SK-N-SH treated with all-trans-retinoic acid at 6 μM for 48 hours (cell line): ENCODE measurements at regions not wholly inside any gene's neighbourhood (a gene's known extent, or its start where the extent isn't known, plus 50 kb on each side); places are given as distances from the start of the nearest gene placed in this dataset.

ENCODE experiments used
- ATAC-seq: fragments of 200-7000 bp; cut with Tn5 transposase; 3 replicates; pipeline ENCODE4 v1.9.1; 2020; ENCODE audit warnings: mild to moderate bottlenecking, moderate library complexity
- ARNTL ChIP-seq: fragments of 450-650 bp; formaldehyde crosslinking; IDR thresholded peaks from 2 replicates; pipeline ENCODE4 v1.5.0; 2020; ENCODE audit warnings: low read depth, mild to moderate bottlenecking, moderate library complexity, borderline replicate concordance
- BACH2 ChIP-seq: fragments of 250-450 bp; sonication (Bioruptor Pico); IDR thresholded peaks from 2 replicates; pipeline ENCODE4 v1.9.0; 2021; ENCODE audit warnings: mild to moderate bottlenecking, borderline replicate concordance
- CREB5 ChIP-seq: fragments of 250-450 bp; sonication (Bioruptor Pico); IDR thresholded peaks from 2 replicates; pipeline ENCODE4 v1.5.1; 2020; ENCODE audit warnings: low read depth, mild to moderate bottlenecking, moderate library complexity
- CSDC2 ChIP-seq: fragments of 250-450 bp; sonication (Bioruptor Pico); IDR thresholded peaks from 2 replicates; pipeline ENCODE4 v1.5.0; 2020; ENCODE audit warnings: mild to moderate bottlenecking, moderate library complexity
- CSRNP3 ChIP-seq: fragments of 250-450 bp; sonication (Bioruptor Pico); IDR thresholded peaks from 2 replicates; pipeline ENCODE4 v1.5.1; 2021; ENCODE audit warnings: mild to moderate bottlenecking, moderate library complexity
- ESRRG ChIP-seq: fragments of 250-450 bp; sonication (Bioruptor Pico); IDR thresholded peaks from 2 replicates; pipeline ENCODE4 v1.6.1; 2021; ENCODE audit warnings: mild to moderate bottlenecking
- GLIS3 ChIP-seq: fragments of 250-450 bp; sonication (Bioruptor Pico); IDR thresholded peaks from 2 replicates; pipeline ENCODE4 v1.5.0; 2020; ENCODE audit warnings: mild to moderate bottlenecking, moderate library complexity
- ISL1 ChIP-seq: fragments of 250-450 bp; sonication (Bioruptor Pico); IDR thresholded peaks from 2 replicates; pipeline ENCODE4 v2.1.2; 2022; ENCODE audit warnings: mild to moderate bottlenecking, moderate library complexity
- OSR1 ChIP-seq: fragments of 250-450 bp; sonication (Bioruptor Pico); IDR thresholded peaks from 2 replicates; pipeline ENCODE4 v1.8.0; 2022; ENCODE audit warnings: moderate library complexity, mild to moderate bottlenecking, inconsistent platforms
- PATZ1 ChIP-seq: fragments of 250-450 bp; sonication (Bioruptor Pico); IDR thresholded peaks from 2 replicates; pipeline ENCODE4 v1.8.0; 2020; ENCODE audit warnings: mild to moderate bottlenecking, moderate library complexity, borderline replicate concordance
- POU6F1 ChIP-seq: fragments of 250-450 bp; sonication (Bioruptor Pico); IDR thresholded peaks from 2 replicates; pipeline ENCODE4 v1.8.0; 2021; ENCODE audit warnings: low read depth, mild to moderate bottlenecking, moderate library complexity, borderline replicate concordance
- RARB ChIP-seq: fragments of 250-450 bp; sonication (Bioruptor Pico); IDR thresholded peaks from 2 replicates; pipeline ENCODE4 v1.8.0; 2021; ENCODE audit warnings: mild to moderate bottlenecking, moderate library complexity
- TCF4 ChIP-seq: fragments of 250-450 bp; sonication (Bioruptor Pico); IDR thresholded peaks from 2 replicates; pipeline ENCODE4 v1.8.0; 2021; ENCODE audit warnings: mild to moderate bottlenecking, moderate library complexity, borderline replicate concordance
- TOX ChIP-seq: fragments of 250-450 bp; sonication (Bioruptor Pico); IDR thresholded peaks from 2 replicates; pipeline ENCODE4 v1.8.0; 2021; ENCODE audit warnings: mild to moderate bottlenecking, moderate library complexity, borderline replicate concordance
- TSHZ2 ChIP-seq: fragments of 250-450 bp; sonication (Bioruptor Pico); IDR thresholded peaks from 2 replicates; pipeline ENCODE4 v1.5.0; 2020; ENCODE audit warnings: mild to moderate bottlenecking, moderate library complexity
- ZC3H10 ChIP-seq: fragments of 250-450 bp; sonication (Bioruptor Pico); IDR thresholded peaks from 2 replicates; pipeline ENCODE4 v1.5.1; 2021; ENCODE audit warnings: mild to moderate bottlenecking, moderate library complexity
- ZFP3 ChIP-seq: fragments of 250-450 bp; sonication (Bioruptor Pico); IDR thresholded peaks from 2 replicates; pipeline ENCODE4 v1.5.0; 2020; ENCODE audit warnings: mild to moderate bottlenecking, moderate library complexity
- ZFP30 ChIP-seq: fragments of 450-650 bp; formaldehyde crosslinking; IDR thresholded peaks from 2 replicates; pipeline ENCODE4 v1.5.0; 2022; ENCODE audit warnings: mild to moderate bottlenecking, moderate library complexity
- ZNF565 ChIP-seq: fragments of 450-650 bp; formaldehyde crosslinking; conservative IDR thresholded peaks from 2 replicates; pipeline ENCODE4 v1.5.0; 2020; ENCODE audit warnings: low read depth, mild to moderate bottlenecking, moderate library complexity
- ZNF8 ChIP-seq: fragments of 450-650 bp; formaldehyde crosslinking; IDR thresholded peaks from 2 replicates; pipeline ENCODE4 v1.5.0; 2020; ENCODE audit warnings: mild to moderate bottlenecking, moderate library complexity

GRCh38 chr2:221198309-221198708, 373.8 kb downstream of the EPHA4 start:
- ATAC-seq: no peak

GRCh38 chr2:221200184-221200839, 371.8 kb downstream of the EPHA4 start:
- no peak for TF ChIP-seq ARNTL (CRISPR knock-in tag)
- TF ChIP-seq OSR1 (CRISPR knock-in tag): no peak
- TF ChIP-seq GLIS3 (CRISPR knock-in tag): no peak
- no peak for TF ChIP-seq ZC3H10 (CRISPR knock-in tag)
- no peak for TF ChIP-seq POU6F1
- TF ChIP-seq ZFP30 (CRISPR knock-in tag): no peak
- no peak for TF ChIP-seq CSRNP3
- TF ChIP-seq RARB (CRISPR knock-in tag): no peak
- TF ChIP-seq TOX: no peak
- no peak for TF ChIP-seq ZNF8
- TF ChIP-seq PATZ1: no peak
- no peak for TF ChIP-seq ISL1 (CRISPR knock-in tag)
- TF ChIP-seq CREB5 (CRISPR knock-in tag): no peak
- ATAC-seq: no peak

More at GRCh38 chr2:221198309-221198708, 373.8 kb downstream of the EPHA4 start:
- TF ChIP-seq OSR1 (CRISPR knock-in tag) (no peak), ZC3H10 (CRISPR knock-in tag) (no peak), ESRRG (CRISPR knock-in tag) (no peak), ZNF8 (no peak), GLIS3 (CRISPR knock-in tag) (no peak), ZNF565 (no peak), ZFP30 (CRISPR knock-in tag) (no peak), POU6F1 (no peak), CSDC2 (CRISPR knock-in tag) (no peak), TSHZ2 (no peak), ISL1 (CRISPR knock-in tag) (no peak)
- TF ChIP-seq, all 23 proteins: peak for 0

GRCh38 chr2:221202431-221202830, 369.7 kb downstream of the EPHA4 start:
- ATAC-seq: no peak
- TF ChIP-seq TCF4 (CRISPR knock-in tag): no peak
- no peak for TF ChIP-seq BACH2
- TF ChIP-seq ARNTL (CRISPR knock-in tag): no peak
- TF ChIP-seq ZC3H10 (CRISPR knock-in tag): no peak
- TF ChIP-seq ZFP3 (CRISPR knock-in tag): no peak
- TF ChIP-seq POU6F1: no peak
- TF ChIP-seq ZNF565: no peak
- TF ChIP-seq TSHZ2: no peak
